Tibial artery (tissue), 4 donors: ENCODE measurements at regions not wholly inside any gene's neighbourhood (a gene's known extent, or its start where the extent isn't known, plus 50 kb on each side); places are given as distances from the start of the nearest gene placed in this dataset.

Experiments used
- DNase-seq, 2 donors: peaks; one replicate each; pipeline ENCODE4 v3.0.0-alpha.2; 2019
- H3K27ac ChIP-seq, 2 donors: fragments of 200-600 bp; sonication (generic) in 1 of 2; 1 replicate in 1 of 2; 2 replicates in 1 of 2; pipeline ENCODE4 v1.5.1; 2018 to 2019; ENCODE audit warnings: mild to moderate bottlenecking in 1 of 2
- H3K27me3 ChIP-seq, 2 donors: fragments of 200-600 bp; sonication (generic) in 1 of 2; one replicate each; pipeline versions ENCODE4 v1.5.1 to v1.6.0; 2016 to 2019
- H3K36me3 ChIP-seq, 3 donors: fragments of 200-600 bp; sonication (generic) in 2 of 3; one replicate each; pipeline ENCODE4 v1.5.1; 2016 to 2019; ENCODE audit warnings: mild to moderate bottlenecking in 2 of 3
- H3K4me1 ChIP-seq, 4 donors: fragments of 200-600 bp; sonication (generic) in 2 of 4; 1 replicate in 3 of 4; 2 replicates in 1 of 4; pipeline ENCODE4 v1.5.1; 2016 to 2019
- H3K4me3 ChIP-seq, 2 donors: fragments of 200-600 bp; sonication (generic) in 1 of 2; 1 replicate in 1 of 2; 2 replicates in 1 of 2; pipeline ENCODE4 v1.5.1; 2018 to 2019; ENCODE audit warnings: mild to moderate bottlenecking in 2 of 2
- H3K9me3 ChIP-seq, 3 donors: fragments of 200-600 bp; sonication (generic) in 1 of 3; one replicate each; pipeline ENCODE4 v1.5.1; 2016 to 2019
- intact Hi-C: fragments of 100-400 bp; cut with DNase I; formaldehyde crosslinking; loops from one replicate; pipeline ENCODE4 v1.15.0; 2023; ENCODE audit warnings: low total_unique reads
- TF ChIP-seq, protein P1 (sequence below), 2 experiments: fragments of 200-600 bp in 1 of 2; fragments of 450-650 bp in 1 of 2; IDR thresholded peaks; one replicate each; pipeline ENCODE4 v1.5.1; 2017 to 2019; ENCODE audit warnings: antibody characterized with exemption in 2 of 2, mild to moderate bottlenecking in 1 of 2, moderate library complexity in 1 of 2

DNA sequence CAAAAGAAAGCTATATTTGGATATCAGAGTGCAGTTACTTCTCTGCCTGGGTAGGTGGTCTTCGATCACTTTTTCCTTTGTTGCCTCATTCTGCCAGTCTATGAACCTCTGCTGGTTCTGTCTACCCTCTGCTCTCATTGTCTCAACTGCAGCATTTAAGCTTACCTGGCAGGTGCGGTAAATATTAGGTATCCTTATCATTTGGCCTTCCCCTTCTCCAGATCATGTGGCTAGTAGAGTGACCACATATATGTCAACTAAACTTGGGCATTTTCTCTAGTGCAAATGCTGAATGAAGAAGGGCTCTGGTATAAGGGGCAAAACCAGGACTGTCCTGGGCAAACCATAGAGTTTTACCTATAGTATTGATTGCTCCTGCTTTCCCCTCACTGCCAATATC lies 180.8 kb downstream of the MDFIC start:
- Histone ChIP-seq H3K9me3 (no peaks in the 10 kb centered on the region), H3K27me3 (no peaks in the 10 kb centered on the region), H3K27ac (no peak overlapping the region), H3K36me3 (no peaks in the 10 kb centered on the region), H3K4me3 (no peak overlapping the region), H3K4me1 (no peaks in the 10 kb centered on the region)
- intact Hi-C loops, result no loop called here
- DNase-seq, result no peak
- TF ChIP-seq, protein P1, sequence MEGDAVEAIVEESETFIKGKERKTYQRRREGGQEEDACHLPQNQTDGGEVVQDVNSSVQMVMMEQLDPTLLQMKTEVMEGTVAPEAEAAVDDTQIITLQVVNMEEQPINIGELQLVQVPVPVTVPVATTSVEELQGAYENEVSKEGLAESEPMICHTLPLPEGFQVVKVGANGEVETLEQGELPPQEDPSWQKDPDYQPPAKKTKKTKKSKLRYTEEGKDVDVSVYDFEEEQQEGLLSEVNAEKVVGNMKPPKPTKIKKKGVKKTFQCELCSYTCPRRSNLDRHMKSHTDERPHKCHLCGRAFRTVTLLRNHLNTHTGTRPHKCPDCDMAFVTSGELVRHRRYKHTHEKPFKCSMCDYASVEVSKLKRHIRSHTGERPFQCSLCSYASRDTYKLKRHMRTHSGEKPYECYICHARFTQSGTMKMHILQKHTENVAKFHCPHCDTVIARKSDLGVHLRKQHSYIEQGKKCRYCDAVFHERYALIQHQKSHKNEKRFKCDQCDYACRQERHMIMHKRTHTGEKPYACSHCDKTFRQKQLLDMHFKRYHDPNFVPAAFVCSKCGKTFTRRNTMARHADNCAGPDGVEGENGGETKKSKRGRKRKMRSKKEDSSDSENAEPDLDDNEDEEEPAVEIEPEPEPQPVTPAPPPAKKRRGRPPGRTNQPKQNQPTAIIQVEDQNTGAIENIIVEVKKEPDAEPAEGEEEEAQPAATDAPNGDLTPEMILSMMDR (IDR thresholded peaks at IDR 0.05), result no peak

DNA sequence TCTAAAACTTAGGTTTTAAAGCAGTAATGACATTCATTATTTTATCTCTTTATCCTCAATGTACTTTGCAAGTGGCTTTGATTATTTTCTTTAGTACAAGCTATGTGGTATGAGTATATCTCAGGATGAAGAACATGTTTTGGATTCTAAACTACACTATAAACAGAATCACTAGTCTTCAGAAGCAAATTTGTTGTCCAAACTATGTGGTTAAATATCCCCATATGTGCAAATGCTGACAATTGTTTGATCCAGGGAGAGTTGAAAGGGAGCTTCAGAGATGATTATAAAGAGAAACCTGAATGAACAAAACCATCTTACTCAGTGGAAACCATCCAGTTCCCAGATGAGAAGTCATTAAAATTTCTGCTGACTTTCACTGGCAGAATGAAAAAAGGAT lies 179.3 kb downstream of the MDFIC start:
- Histone ChIP-seq H3K36me3 (no peaks in the 10 kb centered on the region), H3K9me3 (no peaks in the 10 kb centered on the region), H3K27ac (no peak overlapping the region), H3K4me1 (peaks cover 0 to 7% (median 4%) of the 10 kb centered on the region in 4 donors), H3K27me3 (no peaks in the 10 kb centered on the region), H3K4me3 (no peak overlapping the region)
- intact Hi-C loops, result no loop called here
- no peak for DNase-seq
- TF ChIP-seq, protein P1 (IDR thresholded peaks at IDR 0.05), result no peak

DNA sequence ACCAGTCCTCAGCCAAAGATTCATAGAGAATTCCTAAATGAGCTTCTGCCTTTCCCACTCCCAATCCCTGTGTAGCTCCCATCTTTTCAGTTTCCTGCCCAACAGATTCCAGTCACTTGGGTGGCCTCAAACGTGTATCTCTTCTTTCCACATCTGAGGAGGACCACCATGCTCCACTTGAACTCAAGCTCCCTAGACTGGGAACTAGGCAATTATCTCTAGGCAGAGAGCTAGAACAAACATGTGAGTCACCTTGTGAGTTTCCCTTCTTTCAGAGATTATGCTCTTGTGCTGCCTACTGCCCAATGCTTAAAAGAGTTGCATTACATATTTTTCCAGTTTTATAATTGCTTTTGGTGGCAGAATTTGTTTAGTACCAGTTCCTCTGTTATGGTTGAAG lies 178.0 kb downstream of the MDFIC start:
- no peak for DNase-seq
- Histone ChIP-seq H3K27me3 (no peaks in the 10 kb centered on the region), H3K27ac (no peak overlapping the region), H3K9me3 (no peaks in the 10 kb centered on the region), H3K36me3 (no peaks in the 10 kb centered on the region), H3K4me3 (no peak overlapping the region), H3K4me1 (peaks cover 0 to 11% (median 5%) of the 10 kb centered on the region in 4 donors)
- intact Hi-C loops, result no loop called here
- TF ChIP-seq, protein P1 (IDR thresholded peaks at IDR 0.05), result no peak

DNA sequence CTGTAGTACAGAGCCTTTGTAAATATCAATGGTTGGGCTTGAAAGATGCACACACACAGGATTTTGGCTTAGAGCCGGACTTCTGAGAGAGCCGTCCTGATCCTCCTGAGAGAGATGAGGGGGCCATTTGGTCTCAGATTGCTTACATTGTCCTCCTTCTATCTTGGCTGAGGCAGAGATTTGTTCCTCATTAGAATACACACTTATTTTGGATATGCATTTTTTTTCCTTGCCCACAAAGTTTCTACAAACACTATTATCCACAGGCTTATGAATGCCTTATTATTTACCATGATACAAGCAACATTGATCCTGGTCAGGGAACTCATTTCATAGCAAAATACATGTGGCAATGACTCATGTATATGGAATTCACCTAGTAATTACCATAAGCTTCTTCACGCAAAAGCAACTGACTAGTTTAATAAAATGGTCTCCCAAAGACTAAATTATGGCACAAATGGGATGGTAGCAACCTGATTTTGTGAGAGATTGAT lies 175.3 kb downstream of the MDFIC start:
- Histone ChIP-seq H3K4me3 (no peak overlapping the region), H3K27me3 (no peaks in the 10 kb centered on the region), H3K9me3 (no peaks in the 10 kb centered on the region), H3K27ac (no peak overlapping the region), H3K4me1 (peaks cover 0 to 11% (median 5%) of the 10 kb centered on the region in 4 donors), H3K36me3 (no peaks in the 10 kb centered on the region)
- DNase-seq, result no peak
- TF ChIP-seq, protein P1 (IDR thresholded peaks at IDR 0.05), result no peak
- intact Hi-C loops, result no loop called here

DNA sequence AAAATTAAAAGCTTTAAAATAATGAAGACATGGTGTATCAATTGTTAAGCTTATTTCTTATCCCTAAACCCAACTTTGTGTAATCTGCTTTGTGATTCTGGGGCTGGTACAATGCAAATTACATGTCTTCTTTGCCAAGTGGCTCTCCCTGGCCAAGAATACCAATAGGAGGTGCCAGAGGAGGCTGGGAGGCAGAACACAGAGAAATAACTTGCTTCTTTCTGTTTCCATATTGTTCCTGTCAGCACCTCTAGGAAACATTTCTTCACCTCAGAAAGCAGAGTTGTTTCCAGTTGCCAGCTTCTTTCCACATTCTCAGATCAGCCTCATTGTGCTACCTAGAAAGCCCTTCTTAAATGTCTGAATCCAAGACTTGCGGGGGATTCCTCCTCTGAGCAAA lies 174.4 kb downstream of the MDFIC start:
- no peak for DNase-seq
- TF ChIP-seq, protein P1 (IDR thresholded peaks at IDR 0.05), result no peak
- no peaks in the 10 kb centered on the region for H3K9me3 ChIP-seq
- H3K4me3 ChIP-seq, result no peak overlapping the region
- H3K4me1 ChIP-seq, result peaks cover 0 to 11% (median 5%) of the 10 kb centered on the region in 4 donors
- H3K36me3 ChIP-seq, result no peaks in the 10 kb centered on the region
- no peak overlapping the region for H3K27ac ChIP-seq
- no peaks in the 10 kb centered on the region for H3K27me3 ChIP-seq
- intact Hi-C loops, result no loop called here

DNA sequence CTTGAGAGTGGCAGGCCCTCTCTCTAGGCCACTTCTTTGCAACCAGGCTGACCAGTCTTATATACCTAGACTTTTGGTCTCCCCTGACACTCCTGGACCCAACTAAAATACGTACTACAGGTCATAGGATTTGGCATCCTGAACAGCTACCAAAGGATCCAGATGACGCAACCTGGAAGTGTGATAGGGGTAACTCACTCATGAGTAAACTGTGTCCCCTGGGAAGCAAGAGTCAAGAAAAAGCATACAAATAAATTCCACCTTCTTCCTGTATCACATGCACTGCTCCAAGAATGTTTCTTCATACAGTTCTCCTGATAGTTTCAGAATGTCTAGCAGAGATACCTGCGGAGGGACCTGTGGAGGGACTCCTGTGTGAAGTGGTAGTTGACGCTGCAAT lies 172.3 kb downstream of the MDFIC start:
- H3K9me3 ChIP-seq, result no peaks in the 10 kb centered on the region
- no peak overlapping the region for H3K27ac ChIP-seq
- intact Hi-C loops, result no loop called here
- no peaks in the 10 kb centered on the region for H3K27me3 ChIP-seq
- H3K36me3 ChIP-seq, result no peaks in the 10 kb centered on the region
- no peak overlapping the region for H3K4me3 ChIP-seq
- H3K4me1 ChIP-seq, result peaks cover 0 to 11% (median 5%) of the 10 kb centered on the region in 4 donors
- TF ChIP-seq, protein P1 (IDR thresholded peaks at IDR 0.05), result no peak
- DNase-seq, result no peak
